Vagina (tissue), 2 donors: ENCODE measurements at regions not wholly inside any gene's neighbourhood (a gene's known extent, or its start where the extent isn't known, plus 50 kb on each side); places are given as distances from the start of the nearest gene placed in this dataset.

ENCODE experiments used
- DNase-seq, 2 donors: peaks; one replicate each; pipeline ENCODE4 v3.0.0-alpha.2; 2017; ENCODE audit errors: extremely low spot score in 2 of 2
- H3K27ac ChIP-seq: fragments of 200-600 bp; sonication (generic); one replicate; pipeline ENCODE4 v1.5.1; 2019
- H3K27me3 ChIP-seq: fragments of 200-600 bp; sonication (generic); one replicate; pipeline ENCODE4 v1.5.1; 2019
- H3K36me3 ChIP-seq, 2 donors: fragments of 200-600 bp; sonication (generic); one replicate each; pipeline ENCODE4 v1.5.1; 2017 to 2019
- H3K4me1 ChIP-seq: fragments of 200-600 bp; sonication (generic); one replicate; pipeline ENCODE4 v1.5.1; 2019
- H3K4me3 ChIP-seq, 2 donors: fragments of 200-600 bp; sonication (generic); 1 replicate in 1 of 2; 2 replicates in 1 of 2; pipeline ENCODE4 v1.5.1; 2016 to 2019
- H3K9me3 ChIP-seq: fragments of 200-600 bp; sonication (generic); one replicate; pipeline ENCODE4 v1.5.1; 2019
- POLR2A ChIP-seq, 2 donors: fragments of 450-650 bp; IDR thresholded peaks; one replicate each; pipeline ENCODE4 v1.6.1; 2017; ENCODE audit warnings: antibody characterized with exemption in 2 of 2, mild to moderate bottlenecking in 2 of 2, moderate library complexity in 2 of 2
- POLR2AphosphoS5 ChIP-seq, 2 donors: sonication (generic); formaldehyde crosslinking; IDR thresholded peaks; one replicate each; pipeline ENCODE4 v1.9.0; 2017; ENCODE audit warnings: antibody characterized with exemption in 2 of 2, mild to moderate bottlenecking in 2 of 2, low read depth in 1 of 2; ENCODE audit not compliant: insufficient read depth in 1 of 2
- intact Hi-C: fragments of 100-400 bp; cut with DNase I; formaldehyde crosslinking; loops from one replicate; pipeline ENCODE4 v1.15.1; 2023
- TF ChIP-seq, protein P1 (sequence below), 3 experiments: fragments of 450-650 bp in 2 of 3; fragments of 200-600 bp in 1 of 3; sonication (generic) in 1 of 3; IDR thresholded peaks; one replicate each; pipeline ENCODE4 v1.5.1; 2017 to 2019; ENCODE audit warnings: antibody characterized with exemption in 3 of 3, mild to moderate bottlenecking in 2 of 3, moderate library complexity in 2 of 3

DNA sequence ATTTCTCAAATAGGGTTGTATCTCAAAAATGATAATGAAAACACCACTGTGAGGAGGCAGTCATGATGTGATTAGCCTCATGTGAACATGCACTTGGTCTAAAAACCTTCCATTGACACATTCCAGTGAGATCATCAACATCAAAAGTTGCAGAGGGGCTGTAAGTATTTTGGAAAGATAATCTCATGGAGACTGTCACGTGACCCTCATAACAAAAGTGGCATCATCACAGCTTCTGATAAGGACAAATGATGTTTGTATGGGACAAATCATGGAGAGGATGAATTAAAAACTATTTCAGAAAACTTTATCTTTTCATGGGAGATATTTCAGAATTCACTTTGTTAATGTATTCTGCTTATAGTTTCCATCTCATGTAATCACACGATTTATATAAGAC is 203.1 kb upstream of the NDN start:
- TF ChIP-seq POLR2AphosphoS5 (IDR thresholded peaks at IDR 0.05; ENCODE audit: insufficient read depth in 1 of 2, low read depth in 1 of 2) (no peak), POLR2A (IDR thresholded peaks at IDR 0.05) (no peak)
- TF ChIP-seq, protein P1, sequence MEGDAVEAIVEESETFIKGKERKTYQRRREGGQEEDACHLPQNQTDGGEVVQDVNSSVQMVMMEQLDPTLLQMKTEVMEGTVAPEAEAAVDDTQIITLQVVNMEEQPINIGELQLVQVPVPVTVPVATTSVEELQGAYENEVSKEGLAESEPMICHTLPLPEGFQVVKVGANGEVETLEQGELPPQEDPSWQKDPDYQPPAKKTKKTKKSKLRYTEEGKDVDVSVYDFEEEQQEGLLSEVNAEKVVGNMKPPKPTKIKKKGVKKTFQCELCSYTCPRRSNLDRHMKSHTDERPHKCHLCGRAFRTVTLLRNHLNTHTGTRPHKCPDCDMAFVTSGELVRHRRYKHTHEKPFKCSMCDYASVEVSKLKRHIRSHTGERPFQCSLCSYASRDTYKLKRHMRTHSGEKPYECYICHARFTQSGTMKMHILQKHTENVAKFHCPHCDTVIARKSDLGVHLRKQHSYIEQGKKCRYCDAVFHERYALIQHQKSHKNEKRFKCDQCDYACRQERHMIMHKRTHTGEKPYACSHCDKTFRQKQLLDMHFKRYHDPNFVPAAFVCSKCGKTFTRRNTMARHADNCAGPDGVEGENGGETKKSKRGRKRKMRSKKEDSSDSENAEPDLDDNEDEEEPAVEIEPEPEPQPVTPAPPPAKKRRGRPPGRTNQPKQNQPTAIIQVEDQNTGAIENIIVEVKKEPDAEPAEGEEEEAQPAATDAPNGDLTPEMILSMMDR (IDR thresholded peaks at IDR 0.05): no peak
- Histone ChIP-seq H3K27me3 (no peaks in the 10 kb centered on the region), H3K9me3 (no peaks in the 10 kb centered on the region), H3K4me3 (no peak overlapping the region), H3K36me3 (no peaks in the 10 kb centered on the region), H3K27ac (no peak overlapping the region), H3K4me1 (no peaks in the 10 kb centered on the region)
- intact Hi-C loops: no loop called here
- no peak for DNase-seq

DNA sequence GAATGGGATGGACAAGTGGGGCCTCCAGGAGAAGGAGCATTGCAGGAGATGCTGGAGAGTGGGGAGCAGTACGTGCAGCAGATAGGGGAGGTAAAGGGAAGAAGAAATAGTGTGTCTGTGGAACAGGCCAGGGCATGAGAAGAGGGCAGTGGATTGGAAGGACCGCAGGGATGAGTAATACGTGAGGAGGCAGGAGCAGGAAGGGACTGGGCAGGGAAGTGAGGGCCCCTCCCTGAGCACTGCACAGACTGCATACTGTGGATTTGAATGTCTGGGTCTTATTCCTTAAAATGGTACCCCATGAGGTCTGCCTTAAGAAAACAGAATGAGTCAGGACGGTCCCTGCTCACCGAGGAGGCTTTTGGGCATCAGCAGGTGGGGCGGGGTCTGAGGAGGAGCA is 210.0 kb upstream of the NDN start:
- no peak for DNase-seq
- no peaks in the 10 kb centered on the region for H3K27me3 ChIP-seq
- no peaks in the 10 kb centered on the region for H3K9me3 ChIP-seq
- intact Hi-C loops: no loop called here
- TF ChIP-seq POLR2A (IDR thresholded peaks at IDR 0.05) (no peak), POLR2AphosphoS5 (IDR thresholded peaks at IDR 0.05; ENCODE audit: insufficient read depth in 1 of 2, low read depth in 1 of 2) (no peak)
- TF ChIP-seq, protein P1 (IDR thresholded peaks at IDR 0.05): no peak
- no peak overlapping the region for H3K27ac ChIP-seq
- no peaks in the 10 kb centered on the region for H3K36me3 ChIP-seq
- no peaks in the 10 kb centered on the region for H3K4me1 ChIP-seq
- peak overlapping the region in 1 of 2 donors; percentile 10 for H3K4me3 ChIP-seq

- Histone ChIP-seq H3K4me3 (peak overlapping the region in 1 of 2 donors; percentile 10), H3K36me3 (no peaks in the 10 kb centered on the region), H3K27ac (no peak overlapping the region), H3K9me3 (no peaks in the 10 kb centered on the region), H3K4me1 (no peaks in the 10 kb centered on the region), H3K27me3 (no peaks in the 10 kb centered on the region)
- no peak for DNase-seq
- TF ChIP-seq POLR2AphosphoS5 (IDR thresholded peaks at IDR 0.05; ENCODE audit: insufficient read depth in 1 of 2, low read depth in 1 of 2): no peak
- TF ChIP-seq POLR2A (IDR thresholded peaks at IDR 0.05): no peak
- TF ChIP-seq, protein P1 (IDR thresholded peaks at IDR 0.05): no peak
- intact Hi-C loops: no loop called here
Observed at GRCh38 chr15:23897531-23897930, 210.4 kb upstream of the NDN start.

DNA sequence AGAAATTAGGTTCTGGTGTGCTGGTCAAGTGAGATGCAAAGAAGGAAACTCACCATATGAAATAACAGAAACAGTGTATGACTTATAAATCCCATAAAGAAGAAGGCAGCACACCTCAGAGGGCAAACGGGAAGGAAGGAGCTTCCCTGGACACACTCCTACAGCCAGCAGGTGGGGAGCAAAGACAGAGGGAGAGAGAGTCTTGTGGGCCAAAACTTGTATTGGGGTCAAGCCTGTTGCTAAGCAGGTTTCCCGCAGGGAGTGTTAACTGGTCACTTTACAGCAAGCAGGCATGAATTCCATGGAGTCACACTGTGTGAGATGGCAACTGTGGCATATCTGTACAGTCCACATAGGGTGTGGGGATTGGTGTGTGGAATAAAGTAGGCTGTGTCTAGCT is 222.9 kb upstream of the NDN start:
- Histone ChIP-seq H3K27ac (no peak overlapping the region), H3K9me3 (no peaks in the 10 kb centered on the region), H3K4me3 (no peak overlapping the region), H3K36me3 (no peaks in the 10 kb centered on the region), H3K4me1 (no peaks in the 10 kb centered on the region), H3K27me3 (no peaks in the 10 kb centered on the region)
- DNase-seq: no peak
- no peak for TF ChIP-seq POLR2A (IDR thresholded peaks at IDR 0.05)
- TF ChIP-seq, protein P1 (IDR thresholded peaks at IDR 0.05): no peak
- no peak for TF ChIP-seq POLR2AphosphoS5 (IDR thresholded peaks at IDR 0.05; ENCODE audit: insufficient read depth in 1 of 2, low read depth in 1 of 2)
- intact Hi-C loops: no loop called here

DNA sequence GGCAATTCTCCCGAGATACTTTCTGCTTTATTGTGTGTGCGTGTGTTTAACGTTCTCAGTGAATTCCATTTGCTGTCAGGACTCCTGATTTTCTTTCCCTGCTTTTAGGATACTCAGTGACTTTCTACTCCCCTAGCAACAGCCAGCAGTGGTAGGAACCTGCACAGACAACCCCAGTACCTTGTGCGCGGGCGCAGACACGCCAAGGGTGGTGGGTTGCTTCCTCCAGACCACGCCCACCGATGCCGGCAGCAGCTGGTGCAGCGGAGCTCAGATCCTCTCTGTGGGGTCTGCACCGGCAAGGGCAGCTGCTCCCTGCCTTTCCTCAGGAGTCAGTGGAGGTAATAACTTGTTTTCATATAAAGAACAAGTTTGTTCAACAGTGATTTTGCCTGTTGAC is 225.1 kb upstream of the NDN start:
- intact Hi-C loops: no loop called here
- TF ChIP-seq POLR2A (IDR thresholded peaks at IDR 0.05) (no peak), POLR2AphosphoS5 (IDR thresholded peaks at IDR 0.05; ENCODE audit: insufficient read depth in 1 of 2, low read depth in 1 of 2) (no peak)
- TF ChIP-seq, protein P1 (IDR thresholded peaks at IDR 0.05): no peak

More for the DNA sequence above, 225.1 kb upstream of the NDN start:
- Histone ChIP-seq H3K36me3 (no peaks in the 10 kb centered on the region), H3K4me1 (no peaks in the 10 kb centered on the region), H3K27ac (no peak overlapping the region), H3K4me3 (no peak overlapping the region), H3K9me3 (no peaks in the 10 kb centered on the region), H3K27me3 (no peaks in the 10 kb centered on the region)
- no peak for DNase-seq
